ENCODE measurements at regions not wholly inside any gene's neighbourhood (a gene's known extent, or its start where the extent isn't known, plus 50 kb on each side); places are given as distances from the start of the nearest gene placed in this dataset.

GRCh38 chr4:29304595-29304994, 1415.6 kb upstream of the PCDH7 start:
- TF ChIP-seq, protein P1, sequence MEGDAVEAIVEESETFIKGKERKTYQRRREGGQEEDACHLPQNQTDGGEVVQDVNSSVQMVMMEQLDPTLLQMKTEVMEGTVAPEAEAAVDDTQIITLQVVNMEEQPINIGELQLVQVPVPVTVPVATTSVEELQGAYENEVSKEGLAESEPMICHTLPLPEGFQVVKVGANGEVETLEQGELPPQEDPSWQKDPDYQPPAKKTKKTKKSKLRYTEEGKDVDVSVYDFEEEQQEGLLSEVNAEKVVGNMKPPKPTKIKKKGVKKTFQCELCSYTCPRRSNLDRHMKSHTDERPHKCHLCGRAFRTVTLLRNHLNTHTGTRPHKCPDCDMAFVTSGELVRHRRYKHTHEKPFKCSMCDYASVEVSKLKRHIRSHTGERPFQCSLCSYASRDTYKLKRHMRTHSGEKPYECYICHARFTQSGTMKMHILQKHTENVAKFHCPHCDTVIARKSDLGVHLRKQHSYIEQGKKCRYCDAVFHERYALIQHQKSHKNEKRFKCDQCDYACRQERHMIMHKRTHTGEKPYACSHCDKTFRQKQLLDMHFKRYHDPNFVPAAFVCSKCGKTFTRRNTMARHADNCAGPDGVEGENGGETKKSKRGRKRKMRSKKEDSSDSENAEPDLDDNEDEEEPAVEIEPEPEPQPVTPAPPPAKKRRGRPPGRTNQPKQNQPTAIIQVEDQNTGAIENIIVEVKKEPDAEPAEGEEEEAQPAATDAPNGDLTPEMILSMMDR (IDR thresholded peaks at IDR 0.05), result no peak
- no peak for TF ChIP-seq POLR2AphosphoS5 (IDR thresholded peaks at IDR 0.05)

All from esophagus muscularis mucosa (tissue), 3 donors.